ENCODE measurements at regions not wholly inside any gene's neighbourhood (a gene's known extent, or its start where the extent isn't known, plus 50 kb on each side); places are given as distances from the start of the nearest gene placed in this dataset.

GRCh38 chr4:130214268-130214667 lies 1118.3 kb downstream of the C4orf33 start:
- DNase-seq (ENCODE audit: low read depth) = no peak
- TF ChIP-seq CTCF (conservative IDR thresholded peaks at IDR 0.05; ENCODE audit: low read depth, low read length) = no peak

DNA sequence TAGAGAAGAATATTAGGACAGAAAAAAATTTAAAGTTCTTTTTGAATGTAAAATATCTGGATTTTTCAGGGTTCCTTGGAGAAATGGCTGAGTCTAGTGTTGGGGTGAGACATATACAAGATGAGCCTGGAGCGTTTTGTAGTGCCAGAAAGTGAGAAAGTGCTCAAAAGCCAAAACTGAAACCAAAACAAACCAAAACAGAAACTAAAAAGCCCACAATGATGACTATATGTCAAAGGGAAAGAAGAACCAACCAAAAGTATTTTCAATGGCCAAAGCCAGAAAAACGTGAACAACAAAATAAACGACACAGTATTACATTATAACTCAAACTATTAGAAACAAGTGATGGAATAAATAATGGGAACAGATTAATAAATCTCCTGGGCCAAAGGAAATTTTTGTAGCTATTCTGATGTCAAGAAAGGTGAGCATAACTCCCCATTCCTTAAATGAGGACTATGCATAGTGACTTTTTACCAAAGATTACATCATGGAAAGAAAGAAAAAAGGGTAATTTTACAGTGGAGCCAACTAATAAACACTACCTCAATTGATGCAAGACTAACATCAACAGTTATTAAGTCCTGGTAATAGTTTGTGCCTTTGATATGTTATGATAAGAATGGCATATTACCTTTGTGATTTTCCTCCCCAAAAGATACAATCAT lies 1137.6 kb downstream of the C4orf33 start:
- no peak for TF ChIP-seq CTCF (conservative IDR thresholded peaks at IDR 0.05; ENCODE audit: low read depth, low read length)
- no peak overlapping the region for H3K4me3 ChIP-seq (ENCODE audit: low read depth, low read length)
- peak; percentile 14 for DNase-seq (ENCODE audit: low read depth)

More at GRCh38 chr4:130214268-130214667, 1118.3 kb downstream of the C4orf33 start:
- no peak overlapping the region for H3K4me3 ChIP-seq (ENCODE audit: low read depth, low read length)

GRCh38 chr4:130238121-130238520 lies 1142.2 kb downstream of the C4orf33 start:
- H3K4me3 ChIP-seq (ENCODE audit: low read depth, low read length) = no peak overlapping the region
- peak; percentile 16 for DNase-seq (ENCODE audit: low read depth)
- no peak for TF ChIP-seq CTCF (conservative IDR thresholded peaks at IDR 0.05; ENCODE audit: low read depth, low read length)

DNA sequence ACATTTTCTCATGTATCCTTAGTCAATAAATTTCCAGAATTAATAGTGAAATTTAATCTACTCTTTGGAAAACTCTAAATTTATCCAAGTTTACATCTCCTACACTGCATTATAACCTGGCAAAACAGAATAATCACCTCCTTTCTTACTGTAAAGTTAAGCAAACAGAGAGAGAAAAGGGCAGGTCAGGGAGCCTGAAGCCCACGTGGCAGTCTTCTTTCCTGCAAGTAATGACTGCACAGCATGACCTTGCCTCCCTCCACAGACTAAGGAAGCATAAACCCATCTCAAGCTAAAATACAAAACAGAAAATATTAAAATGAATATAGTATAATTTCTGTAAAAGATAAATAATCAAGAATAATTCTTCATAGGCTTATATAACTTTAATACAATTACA lies 1153.0 kb downstream of the C4orf33 start:
- peak; percentile 1 for DNase-seq (ENCODE audit: low read depth)
- H3K4me3 ChIP-seq (ENCODE audit: low read depth, low read length) = no peak overlapping the region
- TF ChIP-seq CTCF (conservative IDR thresholded peaks at IDR 0.05; ENCODE audit: low read depth, low read length) = no peak

DNA sequence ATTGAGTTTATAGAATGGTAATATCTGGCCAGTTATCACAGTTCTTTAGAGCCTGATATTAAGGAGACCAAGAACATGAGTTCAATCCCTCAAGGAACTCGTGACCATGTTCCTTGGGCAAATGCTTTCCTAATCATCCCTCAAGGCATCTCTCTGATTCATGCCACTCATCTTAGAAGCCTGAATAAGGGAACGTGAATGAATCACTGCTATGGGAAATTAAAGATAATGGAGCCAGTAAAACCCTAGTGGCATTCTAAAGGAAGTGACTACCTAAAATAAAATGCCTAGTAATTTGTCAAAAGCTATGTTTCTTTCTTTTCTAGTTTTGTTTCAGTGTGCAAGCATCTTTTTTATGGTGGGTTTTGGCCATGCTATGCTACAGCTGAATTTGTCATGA lies 1161.3 kb downstream of the C4orf33 start:
- no peak overlapping the region for H3K4me3 ChIP-seq (ENCODE audit: low read depth, low read length)
- peak; percentile 46 for DNase-seq (ENCODE audit: low read depth)
- TF ChIP-seq CTCF (conservative IDR thresholded peaks at IDR 0.05; ENCODE audit: low read depth, low read length) = no peak

GRCh38 chr4:130266814-130267213 lies 1170.9 kb downstream of the C4orf33 start:
- no peak overlapping the region for H3K4me3 ChIP-seq (ENCODE audit: low read depth, low read length)
- TF ChIP-seq CTCF (conservative IDR thresholded peaks at IDR 0.05; ENCODE audit: low read depth, low read length) = no peak
- no peak for DNase-seq (ENCODE audit: low read depth)

GRCh38 chr4:130288576-130288975 lies 1192.6 kb downstream of the C4orf33 start:
- TF ChIP-seq CTCF (conservative IDR thresholded peaks at IDR 0.05; ENCODE audit: low read depth, low read length) = no peak
- peak; percentile 4 for DNase-seq (ENCODE audit: low read depth)
- H3K4me3 ChIP-seq (ENCODE audit: low read depth, low read length) = no peak overlapping the region

All from choroid plexus epithelial cell (primary cell).